ENCODE measurements at regions not wholly inside any gene's neighbourhood (a gene's known extent, or its start where the extent isn't known, plus 50 kb on each side); places are given as distances from the start of the nearest gene placed in this dataset.

- no peak for TF ChIP-seq CTCF (IDR thresholded peaks at IDR 0.05)
- no peaks in the 10 kb centered on the region for H3K36me3 ChIP-seq (ENCODE audit: low read depth)
- no peaks in the 10 kb centered on the region for H3K9me3 ChIP-seq
- H3K4me3 ChIP-seq: no peak overlapping the region
- intact Hi-C loops (cut with DNase I, micrococcal nuclease): no loop called here
- no peak for DNase-seq
- ATAC-seq: no peak
- no peaks in the 10 kb centered on the region for H3K4me1 ChIP-seq (ENCODE audit: low read depth)
Measured at GRCh38 chr5:88507261-88507660, 238.6 kb upstream of the TMEM161B start.

- no peak overlapping the region for H3K4me3 ChIP-seq
- ATAC-seq (no peak), DNase-seq (no peak)
- no peaks in the 10 kb centered on the region for H3K36me3 ChIP-seq (ENCODE audit: low read depth)
- no peaks in the 10 kb centered on the region for H3K4me1 ChIP-seq (ENCODE audit: low read depth)
- H3K9me3 ChIP-seq: no peaks in the 10 kb centered on the region
- intact Hi-C loops (cut with DNase I, micrococcal nuclease): no loop called here
- TF ChIP-seq CTCF (IDR thresholded peaks at IDR 0.05): no peak
Measured at GRCh38 chr5:88503406-88503805, 234.8 kb upstream of the TMEM161B start.

- Histone ChIP-seq H3K4me1 (ENCODE audit: low read depth) (no peaks in the 10 kb centered on the region), H3K36me3 (ENCODE audit: low read depth) (no peaks in the 10 kb centered on the region), H3K9me3 (no peaks in the 10 kb centered on the region), H3K4me3 (no peak overlapping the region)
- TF ChIP-seq CTCF (IDR thresholded peaks at IDR 0.05): no peak
- no peak for DNase-seq
- intact Hi-C loops (cut with DNase I, micrococcal nuclease): no loop called here
- no peak for ATAC-seq
Measured at GRCh38 chr5:88503041-88503345, 234.3 kb upstream of the TMEM161B start.

- no peaks in the 10 kb centered on the region for H3K36me3 ChIP-seq (ENCODE audit: low read depth)
- H3K9me3 ChIP-seq: no peaks in the 10 kb centered on the region
- no peak overlapping the region for H3K4me3 ChIP-seq
- ATAC-seq (peak; percentile 49), DNase-seq (no peak)
- H3K4me1 ChIP-seq (ENCODE audit: low read depth): no peaks in the 10 kb centered on the region
- no peak for TF ChIP-seq CTCF (IDR thresholded peaks at IDR 0.05)
- intact Hi-C loops (cut with DNase I, micrococcal nuclease): no loop called here
Measured at GRCh38 chr5:88502179-88503040, 233.8 kb upstream of the TMEM161B start.

- Histone ChIP-seq H3K4me3 (no peak overlapping the region), H3K4me1 (ENCODE audit: low read depth) (no peaks in the 10 kb centered on the region), H3K36me3 (ENCODE audit: low read depth) (no peaks in the 10 kb centered on the region), H3K9me3 (no peaks in the 10 kb centered on the region)
- ATAC-seq (no peak), DNase-seq (no peak)
- intact Hi-C loops (cut with DNase I, micrococcal nuclease): no loop called here
- no peak for TF ChIP-seq CTCF (IDR thresholded peaks at IDR 0.05)
Measured at GRCh38 chr5:88495810-88496209, 227.2 kb upstream of the TMEM161B start.

GRCh38 chr5:88490874-88491273, 222.2 kb upstream of the TMEM161B start:
- H3K4me3 ChIP-seq: no peak overlapping the region
- ATAC-seq: no peak
- DNase-seq: no peak
- no peaks in the 10 kb centered on the region for H3K4me1 ChIP-seq (ENCODE audit: low read depth)
- no peak for TF ChIP-seq CTCF (IDR thresholded peaks at IDR 0.05)
- intact Hi-C loops (cut with DNase I, micrococcal nuclease): no loop called here
- no peaks in the 10 kb centered on the region for H3K36me3 ChIP-seq (ENCODE audit: low read depth)
- no peaks in the 10 kb centered on the region for H3K9me3 ChIP-seq
